Stimulated activated CD4-positive, alpha-beta T cell treated with anti-CD3 and anti-CD28 coated beads, Interleukin-2, amount 100 ng/mL, for 4 hours (primary cell): ENCODE measurements at regions not wholly inside any gene's neighbourhood (a gene's known extent, or its start where the extent isn't known, plus 50 kb on each side); places are given as distances from the start of the nearest gene placed in this dataset.
"Not testable (repeated sequence)": the region's sequence is repeated elsewhere in the genome, so short reads cannot be mapped to it uniquely, and the experiment has no call there.

Source experiments
- DNase-seq: peaks from one replicate; pipeline ENCODE4 v3.0.0-alpha.2; 2020; ENCODE audit warnings: low read depth

DNA sequence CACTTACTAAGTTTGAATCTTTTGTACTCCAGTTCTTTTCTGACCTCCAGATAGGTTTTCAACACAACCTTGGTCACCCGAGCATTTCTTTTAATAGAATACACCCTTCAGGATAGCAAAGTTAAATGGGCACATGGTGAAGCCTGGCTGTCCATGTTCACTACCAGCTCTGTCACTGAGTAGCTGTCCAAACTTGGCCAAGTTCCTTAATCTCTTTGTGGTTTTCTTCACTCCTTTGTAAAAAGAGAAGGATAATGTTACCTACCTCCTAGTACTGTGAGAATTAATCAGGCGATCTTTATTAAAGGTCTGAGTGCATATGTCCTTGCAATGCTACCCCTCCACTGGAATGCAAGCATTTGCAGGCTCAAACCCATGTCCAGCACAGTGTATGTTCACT, 128.1 kb upstream of the PTPRZ1 start:
- no peak for DNase-seq

DNA sequence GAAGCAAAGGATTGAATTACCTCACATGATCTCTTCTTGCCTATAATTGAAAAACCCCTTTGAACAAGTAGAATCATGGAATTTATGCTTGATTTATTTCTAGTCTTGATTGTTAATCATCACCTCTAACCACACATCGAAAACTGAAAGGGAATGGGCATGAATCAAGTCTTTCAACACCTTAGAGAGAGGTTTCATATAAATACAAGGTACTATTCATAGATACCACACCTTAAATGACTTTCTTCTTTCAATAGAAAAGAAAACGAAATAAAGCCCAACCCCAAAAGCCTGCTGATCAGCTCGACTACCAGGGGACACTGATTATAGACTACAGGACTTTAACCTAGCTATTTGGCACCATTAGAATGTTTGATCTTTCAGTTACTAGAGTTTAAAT, 128.6 kb upstream of the PTPRZ1 start:
- no peak for DNase-seq

DNA sequence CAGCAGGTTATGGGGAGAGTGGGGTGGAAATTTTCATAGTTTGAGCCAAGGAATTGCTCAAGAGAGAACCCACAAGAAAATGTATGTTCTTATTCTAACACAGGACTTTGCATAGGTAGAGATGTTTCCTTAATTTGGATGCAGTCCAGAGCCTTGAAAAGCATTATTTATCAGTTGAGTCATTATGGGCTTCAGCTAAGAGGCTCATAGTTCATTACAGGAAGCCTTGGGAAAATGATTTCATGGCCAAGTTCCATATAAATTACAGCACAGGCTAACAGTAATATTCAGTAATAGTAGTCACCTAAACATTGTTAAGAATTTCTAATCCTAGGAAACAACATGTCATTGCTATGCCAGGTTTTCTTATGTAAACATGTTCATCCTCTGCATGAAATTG, 131.1 kb upstream of the PTPRZ1 start:
- DNase-seq: no peak

DNA sequence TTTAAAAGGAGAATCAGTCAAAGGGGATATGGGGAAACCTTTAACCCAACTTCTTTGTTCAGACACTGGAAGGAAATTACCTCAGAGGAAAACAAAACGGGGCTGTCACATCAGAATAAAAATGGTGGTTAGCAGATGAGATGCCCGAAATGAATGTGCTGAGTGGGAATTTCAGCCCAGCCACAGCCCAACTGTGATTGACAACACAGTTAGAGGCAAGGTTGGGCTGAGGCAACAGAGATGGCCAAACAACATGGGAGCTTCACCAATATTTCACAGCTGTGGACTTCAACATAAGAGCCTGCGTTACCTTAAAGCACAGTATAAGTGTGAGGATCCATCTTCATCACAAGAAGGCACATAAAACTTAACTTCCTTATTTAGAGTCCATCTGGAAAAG, 133.5 kb upstream of the PTPRZ1 start:
- DNase-seq: no peak

DNA sequence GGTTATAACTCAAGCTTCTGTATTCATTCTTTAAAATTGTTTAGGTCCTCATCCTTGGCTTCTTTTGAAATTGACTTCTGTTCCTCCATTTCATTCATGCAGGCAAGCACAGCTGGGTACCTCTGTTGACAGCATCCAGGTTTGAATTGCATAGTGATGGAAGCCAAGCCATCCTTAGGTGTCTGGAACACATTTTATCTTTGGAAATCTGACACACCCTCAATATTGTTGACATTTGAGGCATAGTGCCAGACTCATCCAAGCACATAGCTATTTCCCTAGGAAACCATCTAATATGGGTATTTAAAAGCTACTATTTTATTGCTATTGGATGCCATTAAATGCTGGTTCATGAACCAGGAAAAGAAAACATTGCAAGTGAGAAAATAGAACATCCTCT, 142.1 kb upstream of the PTPRZ1 start:
- no peak for DNase-seq

DNA sequence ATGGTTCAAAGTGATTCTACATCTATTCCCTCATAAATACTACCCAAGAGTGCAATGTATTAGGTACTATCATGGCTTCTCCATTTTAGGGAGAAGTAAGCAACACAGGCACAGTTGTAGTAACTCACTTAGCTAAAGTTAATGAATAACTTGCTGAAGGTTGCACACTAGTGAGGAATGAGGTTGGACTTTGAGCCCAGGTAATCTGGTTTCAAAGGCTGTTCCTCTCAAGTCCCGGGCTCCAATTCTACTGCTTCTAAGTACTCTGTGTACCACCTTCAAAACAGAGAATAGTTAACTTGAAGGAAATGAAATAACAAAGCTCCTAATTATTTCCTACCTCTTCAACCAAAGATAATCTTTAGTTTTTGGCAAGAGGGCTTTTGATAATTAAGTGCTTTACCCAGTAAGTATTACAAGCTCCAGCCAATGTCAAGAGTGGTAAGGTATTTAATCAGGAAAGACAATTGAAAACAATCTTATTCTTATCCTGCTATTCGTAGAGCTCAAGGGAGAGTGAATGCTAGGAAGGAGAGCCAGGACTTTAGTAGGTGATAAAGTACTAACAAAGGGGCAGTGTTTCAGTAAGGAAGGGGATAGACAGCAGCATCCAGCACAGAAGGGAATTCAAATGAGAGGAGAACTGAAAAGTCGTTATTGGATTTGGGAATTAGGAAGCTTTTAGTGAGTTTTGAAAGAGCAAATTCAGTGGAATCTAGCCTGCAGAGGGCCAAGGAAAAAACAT, 158.2 kb upstream of the PTPRZ1 start:
- DNase-seq: no peak

DNA sequence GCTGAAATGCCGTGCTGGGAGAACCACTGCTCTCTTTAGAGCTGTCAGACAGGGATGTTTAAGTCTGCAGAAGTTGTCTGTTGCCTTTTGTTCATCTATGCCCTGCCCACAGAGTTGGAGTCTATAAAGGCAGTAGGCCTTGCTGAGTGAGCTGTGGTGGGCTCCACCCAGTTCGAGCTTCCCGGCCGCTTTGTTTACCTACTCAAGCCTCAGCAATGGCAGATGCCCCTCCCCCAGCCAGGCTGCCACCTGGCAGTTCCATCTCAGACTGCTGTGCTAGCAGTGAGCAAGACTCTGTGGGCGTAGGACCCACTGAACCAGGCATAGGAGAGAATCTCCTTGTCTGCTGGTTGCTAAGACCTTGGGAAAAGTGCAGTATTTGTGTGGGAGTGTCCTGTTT, 160.0 kb upstream of the PTPRZ1 start:
- not testable (repeated sequence) for DNase-seq

DNA sequence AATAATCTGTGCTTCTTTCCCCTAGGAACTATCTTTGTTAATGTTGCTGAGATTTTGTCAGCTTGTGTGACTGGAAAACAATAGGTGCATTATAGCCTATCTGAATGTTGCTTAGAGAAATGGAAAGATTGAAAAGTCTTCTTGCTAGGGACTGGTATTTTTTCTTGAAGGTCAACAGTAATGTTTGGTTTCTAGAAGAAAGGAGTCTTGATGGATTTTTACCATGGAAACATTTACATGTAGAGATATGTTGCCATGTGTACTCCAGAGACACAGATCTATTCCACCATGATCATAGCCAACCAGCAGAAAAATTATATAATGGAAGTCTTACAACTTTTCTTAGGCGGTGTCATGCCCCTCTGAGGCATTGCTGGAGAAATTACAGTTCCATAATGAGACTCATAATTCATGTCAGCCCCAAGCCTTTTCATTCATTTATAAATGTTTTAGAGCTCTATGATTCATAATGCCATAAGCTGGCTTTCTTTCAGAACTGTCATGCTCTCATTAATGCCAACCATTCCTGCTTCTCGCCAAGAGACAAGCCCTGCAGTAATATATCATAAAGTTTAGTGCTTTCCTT, 175.1 kb upstream of the PTPRZ1 start:
- no peak for DNase-seq

DNA sequence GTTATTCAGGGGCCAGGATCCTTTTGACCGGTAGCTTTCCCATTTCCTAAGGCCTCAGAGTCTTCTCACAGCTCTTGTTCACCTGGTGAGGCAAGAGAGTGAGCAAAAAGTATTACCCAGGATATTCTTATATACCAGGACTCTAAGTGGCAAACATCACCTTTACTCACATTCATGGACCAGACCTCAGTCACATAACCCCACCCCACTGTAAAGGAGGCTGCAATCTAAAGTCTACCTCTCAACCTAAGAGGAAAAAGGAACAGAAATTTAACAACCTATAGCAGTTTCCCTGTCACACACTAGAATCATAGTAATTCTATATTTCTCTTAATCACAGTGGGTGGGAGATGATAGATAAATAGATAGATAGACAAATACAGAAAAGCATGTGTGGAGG, 176.0 kb upstream of the PTPRZ1 start:
- DNase-seq: no peak

DNA sequence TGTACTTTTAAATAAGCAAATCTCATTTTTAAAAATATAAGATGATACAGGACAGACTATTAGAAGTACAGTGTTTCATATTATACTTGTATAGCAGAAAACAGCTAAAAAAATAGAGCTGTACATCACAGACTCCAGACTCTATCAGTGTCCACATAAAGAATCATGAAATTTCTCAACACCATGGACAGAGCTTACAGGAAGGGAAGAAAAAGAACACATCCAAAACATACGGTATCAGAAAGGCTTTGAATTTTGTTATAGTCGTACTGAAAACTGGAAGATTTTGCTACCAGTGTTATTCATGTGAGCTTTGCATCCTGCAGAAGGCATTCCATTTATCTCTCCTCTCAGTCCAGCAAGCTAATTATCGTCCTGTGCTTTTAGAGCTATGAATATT, 183.2 kb upstream of the PTPRZ1 start:
- DNase-seq: no peak

DNA sequence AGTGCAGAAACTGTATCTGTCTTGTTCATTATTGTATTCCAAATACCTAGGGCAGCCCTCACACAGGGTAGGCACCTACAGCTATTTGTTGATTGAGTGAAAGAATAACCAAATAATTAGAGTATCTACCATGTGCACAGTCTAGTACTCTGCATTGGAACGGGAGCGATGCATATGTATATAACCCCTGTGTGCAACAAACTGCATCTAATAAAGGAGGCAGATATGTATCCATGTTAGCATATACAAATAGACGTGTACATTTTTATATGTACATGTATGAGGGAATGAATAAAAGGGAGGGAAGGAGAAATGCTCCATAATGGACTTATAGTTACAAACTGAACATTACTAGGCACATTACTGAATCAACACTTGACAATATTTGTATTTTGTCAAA, 191.3 kb upstream of the PTPRZ1 start:
- no peak for DNase-seq

DNA sequence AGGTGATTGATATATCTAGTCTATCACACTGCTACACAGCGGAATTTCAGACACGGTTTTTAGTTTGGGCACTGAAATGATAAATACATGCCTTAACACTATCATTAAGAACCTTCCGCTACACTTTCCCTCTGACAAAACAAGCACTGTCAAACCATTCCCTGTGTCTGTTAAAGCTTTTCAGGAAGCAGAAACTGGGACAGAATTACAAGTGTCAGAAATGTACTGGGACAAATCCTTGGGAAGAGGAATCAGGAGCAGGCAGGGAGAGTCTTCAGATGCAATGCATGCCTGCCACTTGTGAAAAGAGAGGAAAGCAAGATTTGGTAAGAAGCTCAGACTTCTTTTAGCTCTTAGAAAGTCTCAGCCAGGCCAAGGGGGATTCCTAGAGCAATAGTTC, 196.8 kb upstream of the PTPRZ1 start:
- no peak for DNase-seq

DNA sequence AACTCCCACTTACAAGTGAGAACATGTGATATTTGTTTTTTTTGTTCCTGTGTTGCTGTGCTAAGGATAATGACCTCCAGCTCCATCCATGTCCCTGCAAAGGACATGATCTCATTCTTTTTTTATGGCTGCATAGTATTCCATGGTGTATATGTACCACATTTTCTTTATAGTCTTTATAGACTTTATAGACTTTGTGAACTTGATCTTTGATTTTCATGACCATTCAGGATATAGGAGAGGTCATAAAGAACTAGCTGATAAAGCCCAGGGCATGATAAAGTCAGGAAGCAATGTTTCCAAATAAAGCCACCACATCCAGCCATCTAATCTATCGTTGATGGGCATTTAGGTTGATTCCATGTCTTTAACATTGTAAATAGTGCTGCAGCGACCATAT, 198.5 kb upstream of the PTPRZ1 start:
- DNase-seq: not testable (repeated sequence)

DNA sequence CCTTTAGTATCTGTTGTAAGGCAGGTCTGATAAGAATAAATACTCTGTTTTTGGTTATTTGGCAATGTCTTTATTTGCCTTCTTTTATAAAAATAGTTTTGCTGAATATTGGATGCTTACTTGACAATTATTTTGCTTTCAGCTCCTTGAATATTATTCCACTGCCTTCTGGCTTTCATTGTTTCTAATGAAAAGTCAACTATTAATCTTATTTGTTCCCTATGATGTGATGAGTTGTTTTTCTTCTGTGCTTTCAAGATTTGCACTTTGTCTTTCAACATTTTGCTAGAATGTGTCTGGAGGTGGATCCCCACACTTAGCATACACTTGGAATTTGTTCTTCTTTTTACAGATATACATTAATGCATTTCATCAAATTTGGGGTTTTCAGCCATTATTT, 203.8 kb upstream of the PTPRZ1 start:
- no peak for DNase-seq

DNA sequence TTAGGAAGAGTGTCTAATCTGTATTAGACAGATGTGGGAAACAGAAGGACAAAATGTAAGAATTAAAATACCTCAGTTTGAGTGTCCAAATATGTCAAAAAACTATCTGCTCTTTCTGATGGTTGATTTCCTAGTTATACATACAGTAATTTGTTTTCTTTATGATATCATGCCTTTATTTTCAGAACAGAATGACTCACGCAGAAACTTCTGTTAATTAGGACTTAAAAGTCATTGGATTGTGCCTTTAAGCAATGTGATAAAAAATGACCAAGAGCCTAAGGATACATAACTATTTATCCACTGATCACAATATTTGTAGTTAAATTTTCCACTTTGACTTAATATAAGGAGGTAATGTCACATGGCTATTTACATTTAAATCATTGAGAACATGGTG, 206.7 kb upstream of the PTPRZ1 start:
- DNase-seq: no peak

DNA sequence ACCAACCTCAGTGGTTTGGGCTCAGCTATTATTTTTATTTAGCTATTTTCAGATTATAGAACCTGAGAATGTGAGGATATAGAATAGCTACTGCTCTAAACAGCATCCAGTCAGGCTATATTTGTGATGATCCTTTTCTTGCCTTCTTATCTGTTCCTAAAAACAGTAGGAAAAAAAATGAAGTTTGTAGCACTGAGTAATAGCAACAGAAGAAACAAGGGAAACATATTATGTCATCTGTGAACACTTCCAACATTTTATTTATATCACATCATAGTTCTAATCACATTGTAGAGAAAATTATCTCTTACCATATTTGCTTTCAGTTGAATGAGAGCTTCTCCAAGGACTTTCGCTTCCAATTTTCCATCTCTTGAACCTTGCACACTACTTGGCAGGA, 229.6 kb upstream of the PTPRZ1 start:
- DNase-seq: no peak

DNA sequence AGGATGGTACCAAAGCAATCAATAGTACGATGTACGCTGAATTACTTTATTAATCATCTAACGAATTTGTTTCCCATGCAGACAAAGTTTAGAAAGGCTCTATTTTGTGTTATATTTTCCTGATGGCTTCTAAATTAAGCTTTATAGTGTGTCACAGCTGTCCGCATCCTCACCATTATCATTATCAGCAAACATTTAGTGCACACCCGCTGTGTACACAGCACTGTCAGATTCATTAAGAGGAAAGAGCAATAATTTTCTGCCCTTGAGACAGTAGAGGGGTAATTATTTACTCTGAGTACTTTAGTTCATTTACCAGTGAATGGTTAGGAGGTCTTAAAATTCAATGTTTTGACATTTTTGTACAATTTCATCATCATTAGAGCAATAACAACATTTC, 233.3 kb upstream of the PTPRZ1 start:
- no peak for DNase-seq

DNA sequence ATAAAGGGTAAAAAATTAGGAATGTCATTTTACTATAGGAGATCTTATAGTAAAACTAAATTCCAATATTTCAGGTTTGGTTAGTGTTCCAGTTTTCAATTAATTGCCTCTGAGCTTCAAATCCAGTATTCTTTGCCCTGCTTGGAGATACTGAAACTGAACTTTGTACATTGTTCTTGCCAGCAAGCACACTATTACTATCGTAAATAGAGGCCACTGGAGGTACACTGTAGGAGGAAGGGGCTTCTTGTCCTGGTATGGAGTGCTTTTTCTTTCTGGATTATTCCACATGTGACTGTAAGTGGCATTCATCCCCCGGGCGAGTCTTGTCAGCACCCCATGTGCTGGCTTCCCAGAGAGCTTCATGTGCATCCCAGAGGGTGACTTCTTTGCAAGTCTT, 234.7 kb upstream of the PTPRZ1 start:
- DNase-seq: no peak

DNA sequence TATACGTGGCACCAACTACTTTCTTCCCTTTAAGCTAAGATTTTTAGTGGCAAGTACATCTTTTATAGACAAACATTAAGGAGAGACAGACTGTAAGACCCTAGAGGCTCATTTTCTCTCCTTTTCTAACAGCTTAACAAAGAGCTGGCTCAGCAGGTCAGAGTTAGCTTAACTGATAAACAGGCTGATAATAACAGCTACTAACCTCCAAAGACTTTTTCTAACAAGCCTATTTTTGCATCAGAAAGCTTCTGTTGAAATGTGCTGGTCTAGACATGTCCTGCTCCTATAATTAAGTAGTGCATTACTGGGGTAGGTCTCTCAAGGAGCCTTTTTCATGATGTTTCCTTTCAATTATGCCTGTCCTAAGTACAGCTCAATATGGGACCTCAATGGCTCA, 238.2 kb upstream of the FAM3C start:
- DNase-seq: no peak

DNA sequence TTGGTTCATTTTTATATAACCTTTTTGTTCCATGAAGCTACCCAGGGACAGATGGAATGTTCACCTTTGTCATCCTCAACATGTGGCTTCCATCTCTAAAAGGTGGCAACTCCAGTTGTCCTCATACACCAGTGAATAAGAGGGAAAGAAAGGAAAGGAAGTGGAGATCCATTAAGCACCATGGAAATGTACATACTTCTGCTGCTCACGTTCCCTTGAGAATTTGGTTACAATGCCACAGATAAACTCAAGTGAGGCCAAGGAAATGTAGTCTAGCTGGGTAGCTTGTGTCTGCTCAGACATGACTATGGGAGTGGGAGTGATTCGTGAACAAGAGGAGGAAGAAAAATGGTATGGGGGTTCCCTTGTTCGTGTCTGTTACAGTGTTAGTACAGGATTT, 237.1 kb upstream of the FAM3C start:
- DNase-seq: no peak

DNA sequence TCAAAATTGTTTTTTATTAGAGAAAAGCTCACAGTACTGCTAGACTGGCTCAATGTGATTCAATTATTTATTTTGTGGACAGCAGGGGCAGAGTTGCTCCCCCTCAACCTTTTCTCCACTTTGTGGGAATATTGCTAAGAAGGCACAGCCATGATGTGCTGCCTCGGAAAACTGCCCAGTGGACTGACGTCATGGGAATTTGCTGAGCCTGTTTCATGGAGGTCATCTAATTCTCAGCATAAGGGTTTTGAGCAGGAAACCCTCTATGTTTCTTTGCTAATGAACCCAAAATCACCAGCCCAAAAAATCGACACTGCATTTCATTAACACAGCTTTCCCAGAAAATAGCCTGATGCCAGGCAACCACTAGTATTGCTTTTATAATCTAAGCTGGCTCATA, 228.8 kb upstream of the FAM3C start:
- DNase-seq: no peak

DNA sequence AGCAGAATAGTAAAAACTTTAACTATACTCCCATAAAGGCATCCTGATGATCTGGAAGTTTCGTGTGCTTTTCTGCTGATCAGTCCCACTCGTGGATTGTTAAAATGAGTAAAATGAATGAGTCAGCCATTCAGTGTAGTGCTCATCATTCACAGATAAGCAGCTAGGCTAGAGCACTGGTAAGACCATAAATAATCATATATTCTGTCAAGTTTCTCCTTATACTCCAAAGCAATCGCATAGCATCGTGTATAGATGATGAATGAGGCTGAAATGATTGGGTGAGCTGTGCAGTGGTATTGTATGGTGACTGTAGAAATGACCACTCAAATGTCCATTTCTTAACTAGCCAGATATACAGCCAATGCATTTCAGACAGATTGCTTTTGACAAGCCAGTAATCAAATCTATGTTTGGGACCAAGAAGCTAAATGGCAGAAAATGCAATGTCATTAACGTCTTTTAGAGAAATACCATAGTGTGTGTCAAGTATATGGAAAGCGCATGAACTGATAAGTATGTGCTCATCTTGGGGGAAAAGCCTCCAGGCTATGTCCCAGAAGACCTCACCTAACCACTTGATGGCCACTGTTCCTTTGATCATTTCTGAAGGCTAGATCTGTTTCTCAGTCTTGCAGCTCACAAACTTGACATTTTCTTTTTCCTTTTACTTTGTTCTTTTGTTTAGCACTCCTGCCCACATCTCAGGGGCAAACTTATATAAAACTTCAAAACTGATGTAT, 227.2 kb upstream of the FAM3C start:
- no peak for DNase-seq

DNA sequence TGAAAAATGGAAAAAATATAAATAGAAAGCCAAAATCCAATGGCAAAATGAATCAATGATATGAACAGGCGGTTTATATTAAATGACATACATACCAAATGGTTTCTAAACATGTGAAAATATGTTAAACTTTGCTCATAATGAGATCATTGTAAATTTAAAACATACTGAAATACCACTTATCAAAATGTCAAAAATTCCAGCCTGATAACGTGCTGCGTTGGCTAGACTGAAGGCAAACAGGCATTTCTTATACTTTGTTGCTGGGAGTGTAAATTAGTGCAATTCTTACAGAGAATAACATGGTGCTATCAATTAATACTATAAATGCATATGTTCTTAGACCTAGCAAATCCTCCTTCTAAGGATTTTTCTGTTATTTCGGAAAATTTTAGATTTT, 225.8 kb upstream of the FAM3C start:
- no peak for DNase-seq
